Fibroblast of mammary gland (primary cell): ENCODE measurements at regions not wholly inside any gene's neighbourhood (a gene's known extent, or its start where the extent isn't known, plus 50 kb on each side); places are given as distances from the start of the nearest gene placed in this dataset.

Experiments used
- DNase-seq: peaks from one replicate; pipeline ENCODE4 v3.0.0-alpha.2; 2010; ENCODE audit warnings: low read depth
- H3K4me3 ChIP-seq: 2 replicates; pipeline ENCODE4 v1.5.1; 2011; ENCODE audit warnings: low read depth, mild to moderate bottlenecking, low read length, moderate library complexity; ENCODE audit not compliant: control insufficient read depth
- TF ChIP-seq, protein P1 (sequence below): conservative IDR thresholded peaks from 2 replicates; pipeline ENCODE4 v1.5.1; 2011; ENCODE audit warnings: low read depth, low read length, inconsistent platforms; ENCODE audit not compliant: control insufficient read depth, insufficient read depth

- no peak for DNase-seq
- TF ChIP-seq, protein P1, sequence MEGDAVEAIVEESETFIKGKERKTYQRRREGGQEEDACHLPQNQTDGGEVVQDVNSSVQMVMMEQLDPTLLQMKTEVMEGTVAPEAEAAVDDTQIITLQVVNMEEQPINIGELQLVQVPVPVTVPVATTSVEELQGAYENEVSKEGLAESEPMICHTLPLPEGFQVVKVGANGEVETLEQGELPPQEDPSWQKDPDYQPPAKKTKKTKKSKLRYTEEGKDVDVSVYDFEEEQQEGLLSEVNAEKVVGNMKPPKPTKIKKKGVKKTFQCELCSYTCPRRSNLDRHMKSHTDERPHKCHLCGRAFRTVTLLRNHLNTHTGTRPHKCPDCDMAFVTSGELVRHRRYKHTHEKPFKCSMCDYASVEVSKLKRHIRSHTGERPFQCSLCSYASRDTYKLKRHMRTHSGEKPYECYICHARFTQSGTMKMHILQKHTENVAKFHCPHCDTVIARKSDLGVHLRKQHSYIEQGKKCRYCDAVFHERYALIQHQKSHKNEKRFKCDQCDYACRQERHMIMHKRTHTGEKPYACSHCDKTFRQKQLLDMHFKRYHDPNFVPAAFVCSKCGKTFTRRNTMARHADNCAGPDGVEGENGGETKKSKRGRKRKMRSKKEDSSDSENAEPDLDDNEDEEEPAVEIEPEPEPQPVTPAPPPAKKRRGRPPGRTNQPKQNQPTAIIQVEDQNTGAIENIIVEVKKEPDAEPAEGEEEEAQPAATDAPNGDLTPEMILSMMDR, result no peak
- no peak overlapping the region for H3K4me3 ChIP-seq
Measured at GRCh38 chr5:65077653-65078052, 308.9 kb downstream of the CWC27 start.

DNA sequence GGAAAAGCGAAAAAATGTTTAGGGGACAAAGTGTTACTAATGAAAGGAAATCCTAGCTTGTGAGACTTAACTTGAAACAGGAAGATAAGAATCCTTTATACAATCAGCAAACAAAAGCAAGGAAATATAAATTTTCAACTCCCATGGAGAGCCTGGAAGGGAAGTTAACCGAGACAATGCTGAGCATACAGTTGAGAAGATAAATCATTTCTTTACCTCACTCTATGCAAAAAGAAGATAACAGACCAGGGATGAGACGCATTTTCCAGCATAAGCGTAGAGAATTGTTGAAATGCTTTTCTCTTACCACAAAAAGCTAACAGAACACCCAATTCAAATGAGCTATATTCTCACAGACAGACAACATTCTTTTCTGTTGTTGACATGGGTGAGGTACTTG is 309.6 kb downstream of the CWC27 start:
- DNase-seq, result no peak
- TF ChIP-seq, protein P1, result no peak
- no peak overlapping the region for H3K4me3 ChIP-seq

- TF ChIP-seq, protein P1, result no peak
- no peak overlapping the region for H3K4me3 ChIP-seq
- DNase-seq, result no peak
Measured at GRCh38 chr5:65081071-65081470, 312.3 kb downstream of the CWC27 start.

DNA sequence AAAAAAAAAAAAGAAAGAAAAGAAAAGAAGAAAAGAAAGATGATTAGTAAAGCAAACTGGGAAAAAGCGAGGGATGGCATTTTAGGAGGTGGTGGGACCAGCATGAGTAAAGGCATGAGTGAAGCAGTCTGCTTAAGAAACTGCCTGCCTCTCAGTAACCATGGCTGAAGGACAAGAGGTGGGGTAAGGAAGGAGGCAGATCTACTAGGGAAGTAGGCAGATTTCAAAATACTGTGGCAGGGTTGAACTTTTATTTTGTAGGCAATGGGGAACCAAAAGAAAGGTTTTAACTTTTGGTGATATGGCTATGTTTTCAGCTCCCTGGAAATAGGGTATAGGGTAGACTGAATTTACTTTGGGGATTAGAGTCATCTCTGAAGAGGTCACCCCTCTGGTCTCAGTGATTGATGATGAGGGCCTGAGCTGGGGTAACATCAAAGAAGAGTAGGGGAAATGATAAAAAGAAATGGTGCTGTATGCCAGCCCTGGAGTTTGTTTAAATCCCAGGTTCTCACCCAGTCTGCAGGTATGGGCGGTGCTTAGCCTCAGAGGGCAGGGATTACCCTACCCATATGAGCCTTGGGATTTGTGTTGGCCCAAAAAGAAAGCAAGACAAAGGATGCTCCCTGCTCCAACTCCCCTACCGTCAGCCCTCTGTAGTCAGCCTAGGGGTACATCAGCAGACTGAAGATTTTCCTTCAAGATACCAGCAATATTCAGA is 316.2 kb downstream of the CWC27 start:
- TF ChIP-seq, protein P1, result no peak

GRCh38 chr5:65085516-65085850 is 316.8 kb downstream of the CWC27 start:
- TF ChIP-seq, protein P1, result no peak
- DNase-seq, result no peak
- H3K4me3 ChIP-seq, result no peak overlapping the region

More for the DNA sequence above, 316.2 kb downstream of the CWC27 start:
- DNase-seq, result no peak
- no peak overlapping the region for H3K4me3 ChIP-seq

- no peak overlapping the region for H3K4me3 ChIP-seq
- TF ChIP-seq, protein P1, result no peak
- DNase-seq, result peak; percentile 21
Measured at GRCh38 chr5:65086234-65086890, 317.6 kb downstream of the CWC27 start.
